Endothelial cell of hepatic sinusoid (primary cell): ENCODE measurements at regions not wholly inside any gene's neighbourhood (a gene's known extent, or its start where the extent isn't known, plus 50 kb on each side); places are given as distances from the start of the nearest gene placed in this dataset.

Experiments
- in situ Hi-C: cut with HindIII; loops from 2 replicates; pipeline ENCODE4 v1.10.0; 2017; ENCODE audit warnings: low sequenced_read_pairs

- in situ Hi-C loops, result loop anchor here (5.0 kb wide), 1 partner anchor 33 kb away; no protein-coding TSS in a partner anchor
These were observed 109.5 kb downstream of the SNX5 start for GRCh38 chr20:17859002-17859615.

GRCh38 chr20:17858450-17859001 is 110.1 kb downstream of the SNX5 start:
- in situ Hi-C loops, result loop anchor here (5.0 kb wide), 1 partner anchor 34 kb away; no protein-coding TSS in a partner anchor

- in situ Hi-C loops, result loop anchor here (5.0 kb wide), 1 partner anchor 34 kb away; no protein-coding TSS in a partner anchor
These were observed 110.8 kb downstream of the SNX5 start for GRCh38 chr20:17857639-17858449.

GRCh38 chr20:17856837-17857605 is 111.6 kb downstream of the SNX5 start:
- in situ Hi-C loops, result loop anchor here (5.0 kb wide), 1 partner anchor 35 kb away; no protein-coding TSS in a partner anchor

- in situ Hi-C loops, result loop anchor here (5.0 kb wide), 1 partner anchor 36 kb away; no protein-coding TSS in a partner anchor
These were observed 112.5 kb downstream of the SNX5 start for GRCh38 chr20:17856024-17856564.

- in situ Hi-C loops, result no loop called here
These were observed 114.2 kb downstream of the SNX5 start for GRCh38 chr20:17854307-17854903.

- in situ Hi-C loops, result no loop called here
These were observed 116.3 kb downstream of the SNX5 start for GRCh38 chr20:17852323-17852722.

GRCh38 chr20:17850684-17851026 is 117.9 kb downstream of the SNX5 start:
- in situ Hi-C loops, result no loop called here

- in situ Hi-C loops, result no loop called here
These were observed 118.5 kb downstream of the SNX5 start for GRCh38 chr20:17849901-17850683.

GRCh38 chr20:17849138-17849900 is 119.3 kb downstream of the SNX5 start:
- in situ Hi-C loops, result no loop called here

GRCh38 chr20:17848249-17849048 is 120.1 kb downstream of the SNX5 start:
- in situ Hi-C loops, result no loop called here

- in situ Hi-C loops, result no loop called here
These were observed 122.7 kb downstream of the SNX5 start for GRCh38 chr20:17845701-17846475.

GRCh38 chr20:17844549-17845298 is 123.9 kb downstream of the SNX5 start:
- in situ Hi-C loops, result no loop called here

- in situ Hi-C loops, result no loop called here
These were observed 124.5 kb downstream of the SNX5 start for GRCh38 chr20:17844133-17844429.

GRCh38 chr20:17843246-17844132 is 125.1 kb downstream of the SNX5 start:
- in situ Hi-C loops, result no loop called here

- in situ Hi-C loops, result no loop called here
These were observed 126.8 kb downstream of the SNX5 start for GRCh38 chr20:17841751-17842215.
